ELF-1 (cell line): ENCODE measurements at regions not wholly inside any gene's neighbourhood (a gene's known extent, or its start where the extent isn't known, plus 50 kb on each side); places are given as distances from the start of the nearest gene placed in this dataset.
"Not testable (repeated sequence)": the region's sequence is repeated elsewhere in the genome, so short reads cannot be mapped to it uniquely, and the experiment has no call there.

Experiments
- DNase-seq: peaks from one replicate; pipeline ENCODE4 v3.0.0-alpha.2; 2016; ENCODE audit warnings: low read depth, low spot score

GRCh38 chr18:44536619-44537018 is 144.1 kb upstream of the SETBP1 start:
- no peak for DNase-seq

GRCh38 chr18:44537526-44537925 is 143.2 kb upstream of the SETBP1 start:
- peak; percentile 78 for DNase-seq

- no peak for DNase-seq
These were observed 140.8 kb upstream of the SETBP1 start for GRCh38 chr18:44539926-44540325.

- DNase-seq: no peak
These were observed 139.5 kb upstream of the SETBP1 start for GRCh38 chr18:44541159-44541558.

GRCh38 chr18:44541781-44542180 is 138.9 kb upstream of the SETBP1 start:
- DNase-seq: no peak

- no peak for DNase-seq
These were observed 137.3 kb upstream of the SETBP1 start for GRCh38 chr18:44543387-44543786.

- no peak for DNase-seq
These were observed 135.2 kb upstream of the SETBP1 start for GRCh38 chr18:44545359-44545985.

- DNase-seq: no peak
These were observed 133.7 kb upstream of the SETBP1 start for GRCh38 chr18:44546954-44547353.

GRCh38 chr18:44548291-44549221 is 132.1 kb upstream of the SETBP1 start:
- no peak for DNase-seq

GRCh38 chr18:44552706-44553105 is 128.0 kb upstream of the SETBP1 start:
- peak; percentile 50 for DNase-seq

- DNase-seq: peak; percentile 27
These were observed 124.4 kb upstream of the SETBP1 start for GRCh38 chr18:44556296-44556695.

GRCh38 chr18:44557616-44558151 is 123.0 kb upstream of the SETBP1 start:
- no peak for DNase-seq

- no peak for DNase-seq
These were observed 121.9 kb upstream of the SETBP1 start for GRCh38 chr18:44558767-44559166.

GRCh38 chr18:44562986-44563385 is 117.7 kb upstream of the SETBP1 start:
- no peak for DNase-seq

GRCh38 chr18:44564922-44565321 is 115.8 kb upstream of the SETBP1 start:
- DNase-seq: peak; percentile 59

GRCh38 chr18:44568342-44568741 is 112.3 kb upstream of the SETBP1 start:
- peak; percentile 15 for DNase-seq

- peak; percentile 36 for DNase-seq
These were observed 111.7 kb upstream of the SETBP1 start for GRCh38 chr18:44568986-44569385.

GRCh38 chr18:44569391-44570055 is 111.2 kb upstream of the SETBP1 start:
- DNase-seq: peak; percentile 58

GRCh38 chr18:44579028-44579702 is 101.5 kb upstream of the SETBP1 start:
- DNase-seq: peak; percentile 29

GRCh38 chr18:44579745-44580144 is 100.9 kb upstream of the SETBP1 start:
- DNase-seq: no peak

- no peak for DNase-seq
These were observed 100.5 kb upstream of the SETBP1 start for GRCh38 chr18:44580159-44580558.

- DNase-seq: not testable (repeated sequence)
These were observed 99.9 kb upstream of the SETBP1 start for GRCh38 chr18:44580782-44581181.
